ENCODE measurements at regions not wholly inside any gene's neighbourhood (a gene's known extent, or its start where the extent isn't known, plus 50 kb on each side); places are given as distances from the start of the nearest gene placed in this dataset.
"Not testable (repeated sequence)": the region's sequence is repeated elsewhere in the genome, so short reads cannot be mapped to it uniquely, and the experiment has no call there.

GRCh38 chr4:11650801-11651596, 222.3 kb upstream of the HS3ST1 start:
- H3K4me3 Mint-ChIP-seq = no peak overlapping the region
- ATAC-seq (replicated peaks in 1 of 2) = no peak
- no peaks in the 10 kb centered on the region for H3K9me3 Mint-ChIP-seq
- H3K27me3 Mint-ChIP-seq (ENCODE audit: low read depth) = peaks cover 29% of the 10 kb centered on the region
- DNase-seq = no peak
- no peaks in the 10 kb centered on the region for H3K36me3 Mint-ChIP-seq (ENCODE audit: insufficient read depth in 2 of 2)
- H3K27ac Mint-ChIP-seq = no peak overlapping the region
- H3K4me1 Mint-ChIP-seq (ENCODE audit: low read depth) = no peaks in the 10 kb centered on the region

- no peak for ATAC-seq (replicated peaks in 1 of 2)
- Mint-ChIP-seq H3K36me3 (ENCODE audit: insufficient read depth in 2 of 2) (peaks cover 0 to 2% of the 10 kb centered on the region in 2 donors), H3K4me3 (no peak overlapping the region), H3K9me3 (peaks cover 0 to 3% of the 10 kb centered on the region in 2 donors), H3K27me3 (ENCODE audit: low read depth) (peaks cover 29% of the 10 kb centered on the region), H3K27ac (no peak overlapping the region), H3K4me1 (ENCODE audit: low read depth) (no peaks in the 10 kb centered on the region)
- DNase-seq = no peak
Observed at GRCh38 chr4:11647433-11647832, 218.7 kb upstream of the HS3ST1 start.

DNA sequence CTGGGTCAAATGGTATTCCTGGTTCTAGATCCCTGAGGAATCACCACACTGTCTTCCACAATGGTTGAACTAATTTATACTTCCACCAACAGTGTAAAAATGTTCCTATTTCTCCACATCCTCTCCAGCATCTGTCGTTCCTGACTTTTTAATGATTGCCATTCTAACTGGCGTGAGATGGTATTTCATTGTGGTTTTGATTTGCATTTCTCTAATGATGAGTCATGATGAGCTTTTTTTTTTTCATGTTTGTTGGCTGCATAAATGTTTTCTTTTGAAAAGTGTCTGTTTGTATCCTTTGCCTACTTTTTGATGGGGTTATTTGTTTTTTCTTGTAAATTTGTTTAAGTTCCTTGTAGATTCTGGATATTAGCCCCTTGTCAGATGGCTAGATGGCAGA, 214.4 kb upstream of the HS3ST1 start:
- not testable (repeated sequence) for H3K27ac Mint-ChIP-seq; ATAC-seq (replicated peaks in 1 of 2); H3K27me3 Mint-ChIP-seq (ENCODE audit: low read depth); H3K4me1 Mint-ChIP-seq (ENCODE audit: low read depth); H3K4me3 Mint-ChIP-seq; H3K36me3 Mint-ChIP-seq (ENCODE audit: insufficient read depth in 2 of 2); DNase-seq; H3K9me3 Mint-ChIP-seq

DNA sequence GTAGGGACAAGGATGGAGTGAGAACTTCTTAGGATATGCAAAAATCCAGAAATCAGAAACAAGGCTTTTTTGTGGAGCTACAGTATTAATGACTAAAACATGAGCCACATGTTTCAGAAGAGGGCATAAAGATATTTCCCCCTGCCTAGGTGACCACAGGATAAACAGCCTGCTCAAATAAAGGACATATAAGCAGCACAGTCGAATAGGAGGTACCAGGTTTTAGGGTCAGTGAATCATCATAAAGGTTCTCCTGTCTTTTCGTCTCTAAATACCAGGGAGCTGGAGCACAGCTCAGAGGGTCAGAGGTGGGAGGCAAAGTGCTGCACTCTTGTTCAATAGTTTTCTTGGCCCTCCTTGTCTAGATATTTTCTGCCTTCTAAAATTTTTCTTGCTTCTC, 211.9 kb upstream of the HS3ST1 start:
- no peak for DNase-seq
- Mint-ChIP-seq H3K27me3 (ENCODE audit: low read depth) (no peaks in the 10 kb centered on the region), H3K4me1 (ENCODE audit: low read depth) (no peaks in the 10 kb centered on the region), H3K4me3 (no peak overlapping the region), H3K27ac (no peak overlapping the region), H3K36me3 (ENCODE audit: insufficient read depth in 2 of 2) (peaks cover 0 to 2% of the 10 kb centered on the region in 2 donors), H3K9me3 (peaks cover 1 to 3% of the 10 kb centered on the region in 2 donors)
- ATAC-seq (replicated peaks in 1 of 2) = no peak

DNA sequence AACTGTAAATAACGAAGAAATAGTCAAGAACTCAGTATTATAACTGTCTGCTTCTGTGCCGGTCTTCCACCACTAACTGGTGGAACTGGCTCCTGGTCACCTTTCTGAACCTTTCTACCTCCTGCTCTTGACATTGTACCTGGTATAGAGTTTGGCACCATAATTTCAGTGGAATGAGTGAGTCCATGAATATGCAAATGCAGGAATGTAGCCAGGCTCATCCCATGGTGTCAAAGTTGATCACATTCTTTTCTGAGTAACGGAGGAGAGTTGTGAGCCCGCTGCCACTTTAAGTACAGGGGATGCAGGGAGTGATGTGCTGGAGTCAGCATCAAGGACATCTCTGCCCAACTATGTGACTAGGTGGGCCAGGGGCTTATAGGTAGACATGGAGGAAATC, 207.9 kb upstream of the HS3ST1 start:
- ATAC-seq (replicated peaks in 1 of 2) (no peak), DNase-seq (no peak)
- H3K27me3 Mint-ChIP-seq (ENCODE audit: low read depth) = no peaks in the 10 kb centered on the region
- peaks cover 0 to 1% of the 10 kb centered on the region in 2 donors for H3K9me3 Mint-ChIP-seq
- H3K4me1 Mint-ChIP-seq (ENCODE audit: low read depth) = no peaks in the 10 kb centered on the region
- no peaks in the 10 kb centered on the region for H3K36me3 Mint-ChIP-seq (ENCODE audit: insufficient read depth in 2 of 2)
- no peak overlapping the region for H3K4me3 Mint-ChIP-seq
- H3K27ac Mint-ChIP-seq = no peak overlapping the region

- no peak overlapping the region for H3K4me3 Mint-ChIP-seq
- no peak for ATAC-seq (replicated peaks in 1 of 2)
- DNase-seq = no peak
- H3K27ac Mint-ChIP-seq = no peak overlapping the region
- peaks cover 0 to 1% of the 10 kb centered on the region in 2 donors for H3K9me3 Mint-ChIP-seq
- H3K36me3 Mint-ChIP-seq (ENCODE audit: insufficient read depth in 2 of 2) = no peaks in the 10 kb centered on the region
- H3K4me1 Mint-ChIP-seq (ENCODE audit: low read depth) = no peaks in the 10 kb centered on the region
- H3K27me3 Mint-ChIP-seq (ENCODE audit: low read depth) = no peaks in the 10 kb centered on the region
Observed at GRCh38 chr4:11636031-11636430, 207.3 kb upstream of the HS3ST1 start.

- H3K36me3 Mint-ChIP-seq (ENCODE audit: insufficient read depth in 2 of 2) = no peaks in the 10 kb centered on the region
- H3K9me3 Mint-ChIP-seq = no peaks in the 10 kb centered on the region
- no peak overlapping the region for H3K4me3 Mint-ChIP-seq
- no peak overlapping the region for H3K27ac Mint-ChIP-seq
- H3K27me3 Mint-ChIP-seq (ENCODE audit: low read depth) = no peaks in the 10 kb centered on the region
- DNase-seq (no peak), ATAC-seq (replicated peaks in 1 of 2) (no peak)
- H3K4me1 Mint-ChIP-seq (ENCODE audit: low read depth) = no peaks in the 10 kb centered on the region
Observed at GRCh38 chr4:11635342-11635741, 206.6 kb upstream of the HS3ST1 start.

GRCh38 chr4:11634283-11634682, 205.6 kb upstream of the HS3ST1 start:
- Mint-ChIP-seq H3K27me3 (ENCODE audit: low read depth) (peaks cover 5% of the 10 kb centered on the region), H3K9me3 (no peaks in the 10 kb centered on the region), H3K4me3 (no peak overlapping the region), H3K27ac (no peak overlapping the region), H3K36me3 (ENCODE audit: insufficient read depth in 2 of 2) (no peaks in the 10 kb centered on the region), H3K4me1 (ENCODE audit: low read depth) (no peaks in the 10 kb centered on the region)
- DNase-seq = no peak
- no peak for ATAC-seq (replicated peaks in 1 of 2)

GRCh38 chr4:11633430-11633829, 204.7 kb upstream of the HS3ST1 start:
- Mint-ChIP-seq H3K4me1 (ENCODE audit: low read depth) (no peaks in the 10 kb centered on the region), H3K9me3 (no peaks in the 10 kb centered on the region), H3K27me3 (ENCODE audit: low read depth) (peaks cover 11% of the 10 kb centered on the region), H3K4me3 (no peak overlapping the region), H3K36me3 (ENCODE audit: insufficient read depth in 2 of 2) (no peaks in the 10 kb centered on the region), H3K27ac (no peak overlapping the region)
- no peak for DNase-seq
- no peak for ATAC-seq (replicated peaks in 1 of 2)

DNA sequence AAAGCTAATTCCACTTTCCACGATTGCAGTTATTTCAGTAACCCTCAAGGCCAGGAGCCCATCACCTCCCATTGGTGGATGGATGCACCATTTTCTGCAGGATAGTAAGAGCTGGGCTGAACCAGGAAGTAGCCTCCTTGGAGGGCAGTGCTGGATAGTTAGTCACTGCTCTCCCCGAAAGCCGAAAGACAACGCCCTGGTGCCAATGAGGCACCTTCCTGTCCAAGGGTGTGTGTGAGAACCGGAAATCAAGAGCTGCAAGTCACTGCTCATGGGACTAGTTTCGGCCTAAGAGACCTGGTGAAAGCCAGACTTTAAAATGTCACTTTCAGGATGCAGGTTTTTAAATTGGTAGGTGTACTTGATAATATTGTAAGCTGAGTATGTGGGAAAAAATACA, 203.8 kb upstream of the HS3ST1 start:
- DNase-seq (no peak), ATAC-seq (replicated peaks in 1 of 2) (no peak)
- H3K27ac Mint-ChIP-seq = no peak overlapping the region
- H3K27me3 Mint-ChIP-seq (ENCODE audit: low read depth) = peaks cover 11% of the 10 kb centered on the region
- H3K9me3 Mint-ChIP-seq = no peaks in the 10 kb centered on the region
- H3K4me3 Mint-ChIP-seq = no peak overlapping the region
- H3K36me3 Mint-ChIP-seq (ENCODE audit: insufficient read depth in 2 of 2) = no peaks in the 10 kb centered on the region
- H3K4me1 Mint-ChIP-seq (ENCODE audit: low read depth) = no peaks in the 10 kb centered on the region

DNA sequence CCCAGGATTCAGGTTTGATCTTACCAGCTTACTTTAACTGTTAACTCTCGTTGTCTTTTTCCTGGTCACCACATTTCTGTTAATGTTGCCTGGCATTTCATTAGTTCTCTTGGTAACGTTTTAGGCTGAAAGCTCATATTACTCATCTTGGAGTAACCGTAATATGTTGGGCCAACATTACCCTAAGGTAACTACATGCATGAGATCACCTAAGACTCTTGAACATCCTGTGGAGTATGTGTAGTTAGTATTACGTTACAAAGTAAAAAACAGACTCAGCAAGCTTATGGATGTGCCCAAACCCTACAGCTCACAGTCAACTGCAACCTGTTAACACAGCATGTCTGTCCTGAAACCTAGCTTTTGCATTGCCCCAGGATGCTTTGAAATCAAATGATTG, 203.3 kb upstream of the HS3ST1 start:
- Mint-ChIP-seq H3K4me1 (ENCODE audit: low read depth) (no peaks in the 10 kb centered on the region), H3K4me3 (no peak overlapping the region), H3K27ac (no peak overlapping the region), H3K36me3 (ENCODE audit: insufficient read depth in 2 of 2) (no peaks in the 10 kb centered on the region), H3K27me3 (ENCODE audit: low read depth) (peaks cover 11% of the 10 kb centered on the region), H3K9me3 (no peaks in the 10 kb centered on the region)
- ATAC-seq (replicated peaks in 1 of 2) (no peak), DNase-seq (no peak)

DNA sequence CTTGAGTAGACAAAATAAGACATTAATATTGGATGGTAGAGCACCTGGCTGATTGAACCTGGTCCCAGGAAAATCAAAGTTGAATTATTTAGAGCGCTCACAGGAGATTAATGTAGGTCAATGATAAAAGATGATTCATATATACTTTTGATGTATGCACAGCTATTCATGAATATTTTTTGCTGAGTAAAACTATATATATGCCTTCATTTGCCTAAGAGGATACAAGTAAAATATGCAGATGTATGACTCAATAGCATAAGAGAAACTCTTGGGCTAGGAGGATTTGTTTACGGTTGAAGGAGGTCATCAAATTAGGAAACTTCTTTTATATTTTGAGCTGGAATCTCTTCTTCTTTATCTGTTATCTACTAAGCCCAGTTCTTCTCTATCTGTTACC, 202.7 kb upstream of the HS3ST1 start:
- no peak overlapping the region for H3K27ac Mint-ChIP-seq
- H3K9me3 Mint-ChIP-seq = no peaks in the 10 kb centered on the region
- no peaks in the 10 kb centered on the region for H3K4me1 Mint-ChIP-seq (ENCODE audit: low read depth)
- DNase-seq (no peak), ATAC-seq (replicated peaks in 1 of 2) (no peak)
- H3K4me3 Mint-ChIP-seq = no peak overlapping the region
- H3K27me3 Mint-ChIP-seq (ENCODE audit: low read depth) = peaks cover 11% of the 10 kb centered on the region
- H3K36me3 Mint-ChIP-seq (ENCODE audit: insufficient read depth in 2 of 2) = no peaks in the 10 kb centered on the region

DNA sequence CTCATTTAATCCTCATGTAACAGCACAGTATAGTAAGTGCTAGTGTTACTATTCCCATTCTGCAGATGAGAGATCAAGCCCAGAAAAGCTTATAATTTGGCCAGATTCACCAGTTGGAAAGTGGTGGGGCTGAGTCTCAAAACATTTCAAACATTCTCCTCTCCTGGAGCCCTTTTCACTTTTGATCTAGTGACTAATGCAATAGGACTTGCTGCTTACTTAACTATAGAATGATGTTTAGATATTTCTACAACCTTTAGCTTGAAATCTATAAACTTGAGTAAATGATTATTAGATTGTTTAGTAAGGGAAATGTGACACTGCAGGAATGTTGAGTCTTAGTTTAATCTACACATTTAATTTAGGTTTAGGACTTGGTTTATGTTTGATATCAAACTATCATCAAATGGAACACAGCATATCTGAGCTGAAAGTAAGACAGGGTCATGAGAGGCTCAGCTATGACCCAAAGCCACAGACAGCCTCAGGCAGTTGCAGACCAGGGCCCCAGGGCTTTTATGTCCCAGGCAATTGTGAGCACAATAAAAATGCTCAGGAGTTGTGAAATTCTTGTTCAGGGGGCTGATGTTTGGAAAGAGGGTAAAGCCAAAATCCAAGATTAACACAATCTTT, 199.5 kb upstream of the HS3ST1 start:
- no peak for ATAC-seq (replicated peaks in 1 of 2)
- no peak overlapping the region for H3K27ac Mint-ChIP-seq
- no peaks in the 10 kb centered on the region for H3K36me3 Mint-ChIP-seq (ENCODE audit: insufficient read depth in 2 of 2)
- no peaks in the 10 kb centered on the region for H3K9me3 Mint-ChIP-seq
- H3K27me3 Mint-ChIP-seq (ENCODE audit: low read depth) = peaks cover 11% of the 10 kb centered on the region
- no peak for DNase-seq
- H3K4me1 Mint-ChIP-seq (ENCODE audit: low read depth) = no peaks in the 10 kb centered on the region
- H3K4me3 Mint-ChIP-seq = no peak overlapping the region

DNA sequence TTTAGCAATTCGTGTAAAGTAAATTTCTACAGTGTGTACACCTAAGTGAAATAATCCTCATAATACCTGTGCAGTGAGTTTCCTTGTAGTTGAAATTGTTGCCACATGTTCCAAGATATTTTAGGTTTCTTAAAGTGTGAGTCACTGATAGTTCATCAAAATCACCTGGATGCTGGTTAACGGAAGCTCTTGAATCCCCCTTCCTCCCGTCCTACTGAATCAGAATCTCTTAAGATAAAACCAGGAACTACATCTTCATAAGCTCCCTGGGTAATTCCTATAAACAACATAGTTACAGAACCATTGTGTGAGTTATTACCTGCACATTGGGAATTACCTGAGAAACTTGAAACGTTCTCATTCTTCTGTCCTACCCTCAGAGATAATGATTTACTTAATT, 197.4 kb upstream of the HS3ST1 start:
- H3K4me3 Mint-ChIP-seq = no peak overlapping the region
- no peak for ATAC-seq (replicated peaks in 1 of 2)

More for the DNA sequence above, 197.4 kb upstream of the HS3ST1 start:
- Mint-ChIP-seq H3K4me1 (ENCODE audit: low read depth) (no peaks in the 10 kb centered on the region), H3K9me3 (no peaks in the 10 kb centered on the region), H3K27me3 (ENCODE audit: low read depth) (peaks cover 11% of the 10 kb centered on the region), H3K27ac (no peak overlapping the region), H3K36me3 (ENCODE audit: insufficient read depth in 2 of 2) (no peaks in the 10 kb centered on the region)
- DNase-seq = no peak
